ENCODE measurements at regions not wholly inside any gene's neighbourhood (a gene's known extent, or its start where the extent isn't known, plus 50 kb on each side); places are given as distances from the start of the nearest gene placed in this dataset.
"Not testable (repeated sequence)": the region's sequence is repeated elsewhere in the genome, so short reads cannot be mapped to it uniquely, and the experiment has no call there.

DNA sequence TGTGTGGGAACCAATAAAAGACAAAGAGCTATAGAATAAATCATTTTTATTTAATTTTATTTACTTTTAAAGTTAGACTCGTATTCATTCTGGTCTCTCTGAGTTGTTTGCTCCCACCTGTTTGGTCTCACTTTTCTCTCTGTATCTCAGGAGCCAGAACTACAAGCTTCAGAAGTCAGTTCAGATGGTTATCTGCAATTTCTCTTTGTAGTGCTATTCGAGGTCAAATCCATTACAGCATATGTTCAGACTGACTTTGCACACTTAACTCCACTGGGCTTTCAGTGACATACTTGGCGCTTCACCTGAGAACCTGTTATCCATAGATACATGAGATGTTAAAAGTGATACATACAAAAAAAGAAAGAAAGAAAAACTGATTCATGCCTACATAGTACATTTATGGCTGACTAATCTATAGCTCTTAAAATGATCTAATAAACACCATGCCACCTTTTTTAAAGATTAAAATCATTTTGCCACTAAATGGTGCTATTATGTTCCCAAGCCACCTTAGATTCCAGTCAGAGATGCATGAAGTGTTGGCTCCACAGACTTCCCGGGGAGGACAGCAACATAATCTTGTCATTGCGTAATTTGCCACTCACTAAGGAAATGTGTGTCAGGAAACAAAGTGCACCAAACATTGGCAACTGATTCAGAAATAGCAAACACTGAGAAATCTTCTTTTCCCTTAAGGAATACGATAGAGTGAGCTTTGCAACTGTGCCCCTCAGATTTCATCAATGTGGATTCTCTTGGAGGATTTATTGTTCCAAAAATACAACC lies 396.7 kb downstream of the HACE1 start:
- no peaks in the 10 kb centered on the region for H3K9me3 Mint-ChIP-seq
- H3K27ac Mint-ChIP-seq, result no peak overlapping the region
- H3K4me1 Mint-ChIP-seq, result no peaks in the 10 kb centered on the region
- no peaks in the 10 kb centered on the region for H3K27me3 Mint-ChIP-seq (ENCODE audit: low read depth, poor library complexity)
- H3K4me3 Mint-ChIP-seq, result no peak overlapping the region
- no peaks in the 10 kb centered on the region for H3K36me3 Mint-ChIP-seq (ENCODE audit: low read depth)
- TF ChIP-seq, protein P1, sequence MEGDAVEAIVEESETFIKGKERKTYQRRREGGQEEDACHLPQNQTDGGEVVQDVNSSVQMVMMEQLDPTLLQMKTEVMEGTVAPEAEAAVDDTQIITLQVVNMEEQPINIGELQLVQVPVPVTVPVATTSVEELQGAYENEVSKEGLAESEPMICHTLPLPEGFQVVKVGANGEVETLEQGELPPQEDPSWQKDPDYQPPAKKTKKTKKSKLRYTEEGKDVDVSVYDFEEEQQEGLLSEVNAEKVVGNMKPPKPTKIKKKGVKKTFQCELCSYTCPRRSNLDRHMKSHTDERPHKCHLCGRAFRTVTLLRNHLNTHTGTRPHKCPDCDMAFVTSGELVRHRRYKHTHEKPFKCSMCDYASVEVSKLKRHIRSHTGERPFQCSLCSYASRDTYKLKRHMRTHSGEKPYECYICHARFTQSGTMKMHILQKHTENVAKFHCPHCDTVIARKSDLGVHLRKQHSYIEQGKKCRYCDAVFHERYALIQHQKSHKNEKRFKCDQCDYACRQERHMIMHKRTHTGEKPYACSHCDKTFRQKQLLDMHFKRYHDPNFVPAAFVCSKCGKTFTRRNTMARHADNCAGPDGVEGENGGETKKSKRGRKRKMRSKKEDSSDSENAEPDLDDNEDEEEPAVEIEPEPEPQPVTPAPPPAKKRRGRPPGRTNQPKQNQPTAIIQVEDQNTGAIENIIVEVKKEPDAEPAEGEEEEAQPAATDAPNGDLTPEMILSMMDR (IDR thresholded peaks at IDR 0.05), result no peak
- DNase-seq, result no peak

GRCh38 chr6:104460738-104461483 lies 398.8 kb downstream of the HACE1 start:
- Mint-ChIP-seq H3K4me1 (no peaks in the 10 kb centered on the region), H3K27me3 (ENCODE audit: low read depth, poor library complexity) (no peaks in the 10 kb centered on the region), H3K36me3 (ENCODE audit: low read depth) (no peaks in the 10 kb centered on the region), H3K9me3 (no peaks in the 10 kb centered on the region), H3K4me3 (no peak overlapping the region), H3K27ac (no peak overlapping the region)
- TF ChIP-seq, protein P1 (IDR thresholded peaks at IDR 0.05), result no peak
- no peak for DNase-seq

DNA sequence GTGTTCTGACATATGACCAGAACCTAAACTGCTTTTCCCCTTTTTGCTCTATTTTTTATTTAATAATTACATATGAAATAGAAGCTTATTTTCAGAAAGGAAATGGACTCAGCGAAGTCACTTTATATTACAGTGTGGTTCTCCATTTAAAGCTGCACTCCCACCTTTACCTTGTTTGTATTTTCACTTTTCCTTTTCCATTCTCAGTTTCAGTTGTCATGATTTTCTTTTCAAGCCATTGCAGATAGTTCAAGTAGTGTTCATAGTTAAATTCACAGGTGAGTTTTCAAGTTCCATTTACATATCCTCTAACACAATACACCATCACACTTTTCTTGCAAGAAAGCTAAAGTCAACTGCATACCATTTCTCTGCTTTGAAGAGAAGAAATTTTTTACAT lies 400.2 kb downstream of the HACE1 start:
- DNase-seq, result no peak
- H3K27ac Mint-ChIP-seq, result no peak overlapping the region
- TF ChIP-seq, protein P1 (IDR thresholded peaks at IDR 0.05), result no peak
- no peaks in the 10 kb centered on the region for H3K4me1 Mint-ChIP-seq
- no peaks in the 10 kb centered on the region for H3K36me3 Mint-ChIP-seq (ENCODE audit: low read depth)
- no peaks in the 10 kb centered on the region for H3K9me3 Mint-ChIP-seq
- H3K27me3 Mint-ChIP-seq (ENCODE audit: low read depth, poor library complexity), result no peaks in the 10 kb centered on the region
- H3K4me3 Mint-ChIP-seq, result no peak overlapping the region

- H3K27me3 Mint-ChIP-seq (ENCODE audit: low read depth, poor library complexity), result peaks cover 4% of the 10 kb centered on the region
- H3K4me1 Mint-ChIP-seq, result peaks cover 18% of the 10 kb centered on the region
- TF ChIP-seq, protein P1 (IDR thresholded peaks at IDR 0.05), result no peak
- H3K4me3 Mint-ChIP-seq, result no peak overlapping the region
- peaks cover 12% of the 10 kb centered on the region for H3K9me3 Mint-ChIP-seq
- H3K27ac Mint-ChIP-seq, result no peak overlapping the region
- H3K36me3 Mint-ChIP-seq (ENCODE audit: low read depth), result peaks cover 6% of the 10 kb centered on the region
- no peak for DNase-seq
These were observed 409.8 kb downstream of the HACE1 start for GRCh38 chr6:104449918-104450317.

GRCh38 chr6:104446101-104447080 lies 413.3 kb downstream of the HACE1 start:
- not testable (repeated sequence) for H3K4me3 Mint-ChIP-seq; H3K27ac Mint-ChIP-seq; H3K36me3 Mint-ChIP-seq (ENCODE audit: low read depth); H3K27me3 Mint-ChIP-seq (ENCODE audit: low read depth, poor library complexity); DNase-seq
- Mint-ChIP-seq H3K4me1 (peaks cover 18% of the 10 kb centered on the region), H3K9me3 (peaks cover 12% of the 10 kb centered on the region)

GRCh38 chr6:104434519-104434918 lies 425.2 kb downstream of the HACE1 start:
- TF ChIP-seq, protein P1 (IDR thresholded peaks at IDR 0.05), result no peak
- Mint-ChIP-seq H3K27ac (no peak overlapping the region), H3K4me1 (no peaks in the 10 kb centered on the region), H3K36me3 (ENCODE audit: low read depth) (no peaks in the 10 kb centered on the region), H3K4me3 (no peak overlapping the region), H3K9me3 (peaks cover 5% of the 10 kb centered on the region), H3K27me3 (ENCODE audit: low read depth, poor library complexity) (no peaks in the 10 kb centered on the region)
- no peak for DNase-seq

Measured in nephron progenitor cell (in vitro differentiated cells).